GM19468 (cell line): ENCODE measurements at regions not wholly inside any gene's neighbourhood (a gene's known extent, or its start where the extent isn't known, plus 50 kb on each side); places are given as distances from the start of the nearest gene placed in this dataset.
"Not testable (repeated sequence)": the region's sequence is repeated elsewhere in the genome, so short reads cannot be mapped to it uniquely, and the experiment has no call there.

Experiments
- ATAC-seq: cut with Tn5 transposase; IDR thresholded peaks from one replicate; pipeline ENCODE4 v1.9.1; 2021; ENCODE audit warnings: mild to moderate bottlenecking, moderate library complexity, moderate number of reproducible peaks; ENCODE audit not compliant: unreplicated experiment; ENCODE audit errors: extremely low read depth

- ATAC-seq: no peak
Observed at GRCh38 chr2:188786368-188786841, 187.8 kb upstream of the COL3A1 start.

- ATAC-seq: no peak
Observed at GRCh38 chr2:188787021-188787657, 187.0 kb upstream of the COL3A1 start.

DNA sequence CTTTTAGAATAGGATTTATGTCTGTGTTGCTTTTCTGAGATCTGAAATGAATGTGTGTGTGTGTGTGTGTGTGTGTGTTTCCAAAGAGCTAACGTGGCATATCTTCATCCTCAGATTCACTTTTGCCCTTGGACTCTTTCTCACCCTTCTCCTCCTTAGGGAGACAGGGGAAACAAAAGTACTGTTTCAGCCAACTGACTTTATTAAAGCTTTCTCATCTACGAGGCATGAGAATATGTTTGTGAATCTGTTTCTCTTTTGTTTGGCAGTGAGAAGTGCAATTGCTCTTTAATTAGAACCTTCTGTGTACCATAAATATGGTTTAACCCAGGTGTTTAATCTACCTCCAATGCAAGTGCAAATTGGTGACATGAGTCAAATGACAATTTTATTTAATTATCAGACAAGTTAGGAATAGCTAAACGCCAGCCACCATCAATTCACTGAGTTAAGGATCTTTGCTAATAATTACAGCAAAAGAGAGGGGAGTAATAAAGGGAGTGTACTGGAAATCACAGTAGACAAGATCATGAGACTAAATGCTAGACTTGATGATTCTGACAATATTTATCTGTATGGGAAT is 186.4 kb upstream of the COL3A1 start:
- no peak for ATAC-seq

GRCh38 chr2:188788621-188789020 is 185.6 kb upstream of the COL3A1 start:
- no peak for ATAC-seq

- ATAC-seq: no peak
Observed at GRCh38 chr2:188789951-188790350, 184.2 kb upstream of the COL3A1 start.

GRCh38 chr2:188794453-188794852 is 179.7 kb upstream of the COL3A1 start:
- ATAC-seq: not testable (repeated sequence)

DNA sequence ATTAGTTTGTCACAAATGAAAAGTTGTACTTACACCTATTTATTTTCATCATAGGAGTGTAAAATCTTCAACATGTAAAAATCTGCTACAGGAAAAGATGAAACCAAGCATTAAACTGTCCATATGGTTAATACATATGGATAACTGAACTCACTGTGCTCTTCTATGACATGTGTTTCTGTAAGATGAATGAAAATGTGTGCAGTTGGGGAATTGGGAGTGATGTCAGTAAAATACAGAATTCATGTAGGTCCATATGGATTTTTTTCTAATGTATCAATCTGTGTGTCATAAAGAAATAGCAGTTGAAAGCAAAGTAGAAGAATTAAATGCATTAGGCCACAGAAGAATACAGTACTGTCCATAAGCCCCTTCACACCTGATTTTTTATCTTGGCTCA is 178.4 kb upstream of the COL3A1 start:
- ATAC-seq: no peak

- no peak for ATAC-seq
Observed at GRCh38 chr2:188797371-188797770, 176.8 kb upstream of the COL3A1 start.

DNA sequence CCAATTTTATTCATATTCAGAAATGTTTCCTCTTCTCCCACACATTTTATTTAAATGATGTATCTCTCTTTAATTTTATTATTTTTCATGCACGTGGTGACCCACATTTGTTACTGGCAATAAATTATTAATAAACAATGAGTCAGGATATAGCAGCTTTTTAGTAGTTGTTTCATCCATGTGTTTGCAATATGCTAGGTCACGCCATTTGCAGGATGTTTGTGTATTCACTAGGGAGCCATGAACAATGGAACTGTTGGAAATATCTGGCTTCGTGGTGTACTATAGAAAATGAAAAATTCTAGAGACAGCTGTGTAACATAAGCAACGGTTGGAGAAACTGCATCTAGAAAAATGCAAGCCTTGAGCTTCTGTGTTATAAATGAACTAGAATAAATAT is 176.0 kb upstream of the COL3A1 start:
- ATAC-seq: no peak

DNA sequence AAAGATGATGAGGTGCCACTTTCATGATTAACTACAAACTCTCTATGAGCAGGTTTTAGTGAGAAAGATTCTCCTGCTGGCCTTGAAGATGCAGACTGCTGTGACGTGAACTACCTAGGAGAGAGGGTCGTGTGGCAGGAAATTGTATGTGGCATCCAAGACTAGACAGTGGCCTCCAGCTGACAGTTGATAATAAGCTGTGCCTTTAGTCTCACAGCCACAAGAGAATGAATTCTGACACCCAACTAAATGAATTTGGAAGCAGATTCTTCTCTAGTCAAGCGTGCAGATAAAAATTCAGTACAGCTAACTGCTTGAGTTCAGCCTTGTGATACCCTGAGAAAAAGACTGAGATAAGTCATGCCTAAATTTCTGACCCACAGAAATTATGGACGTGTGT is 169.0 kb upstream of the COL3A1 start:
- ATAC-seq: no peak

DNA sequence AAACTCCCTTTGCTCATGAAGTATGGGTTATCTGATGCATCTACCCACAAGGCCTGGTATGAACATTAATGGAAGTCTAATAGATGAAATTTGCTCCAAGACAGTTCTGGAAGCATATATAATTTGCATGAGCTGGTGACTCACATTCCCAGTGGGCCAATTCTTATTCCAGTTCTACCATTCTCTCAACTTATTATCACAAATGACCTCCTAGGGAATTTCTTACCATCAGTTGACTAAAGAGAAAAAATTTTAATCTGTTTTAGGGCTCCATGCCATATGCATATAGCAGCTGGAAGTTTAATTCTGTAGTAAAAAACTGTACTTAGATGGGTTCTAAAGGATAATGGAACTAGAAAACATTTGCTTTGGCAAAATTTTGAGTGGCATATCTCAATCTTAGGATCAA is 165.2 kb upstream of the COL3A1 start:
- ATAC-seq: no peak

DNA sequence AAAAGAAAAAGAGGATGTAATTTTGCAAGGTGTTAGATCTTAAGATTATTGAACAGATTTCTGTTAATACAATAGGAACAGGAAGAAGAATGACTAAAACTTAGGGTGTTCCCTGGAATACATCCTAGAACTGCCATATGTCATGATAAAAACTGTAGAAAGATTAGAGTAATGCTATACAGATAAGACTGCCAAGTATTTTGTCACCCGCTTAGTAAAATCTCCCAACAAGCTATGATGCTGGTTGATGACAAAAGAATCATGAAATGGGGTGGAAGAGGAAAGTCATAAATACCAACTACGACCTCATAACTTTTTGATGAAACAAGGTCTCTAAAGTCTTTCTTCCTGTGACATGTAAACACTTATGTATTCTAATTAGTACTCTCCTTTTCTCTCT is 163.6 kb upstream of the COL3A1 start:
- no peak for ATAC-seq

DNA sequence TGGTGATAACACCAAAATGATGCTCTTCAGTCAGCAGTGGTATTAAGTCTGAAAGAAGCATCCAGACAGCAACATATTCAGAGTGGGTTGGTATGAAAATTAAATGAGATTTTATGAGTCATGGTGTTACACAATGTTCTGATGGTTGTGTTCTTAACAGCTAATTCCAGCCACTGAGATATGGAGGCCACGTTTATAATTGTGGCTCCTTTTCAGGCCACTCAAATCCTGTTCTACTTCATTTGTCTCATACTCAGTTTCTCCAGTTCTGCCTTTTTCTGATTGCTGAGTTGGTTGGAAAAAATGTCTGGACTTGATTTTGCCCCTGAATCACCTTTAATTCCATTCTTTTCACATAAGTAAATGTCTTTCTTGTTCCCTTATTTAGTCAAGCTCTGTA is 162.7 kb upstream of the COL3A1 start:
- no peak for ATAC-seq

- no peak for ATAC-seq
Observed at GRCh38 chr2:188813315-188813714, 160.9 kb upstream of the COL3A1 start.

GRCh38 chr2:188813857-188814256 is 160.3 kb upstream of the COL3A1 start:
- ATAC-seq: no peak

DNA sequence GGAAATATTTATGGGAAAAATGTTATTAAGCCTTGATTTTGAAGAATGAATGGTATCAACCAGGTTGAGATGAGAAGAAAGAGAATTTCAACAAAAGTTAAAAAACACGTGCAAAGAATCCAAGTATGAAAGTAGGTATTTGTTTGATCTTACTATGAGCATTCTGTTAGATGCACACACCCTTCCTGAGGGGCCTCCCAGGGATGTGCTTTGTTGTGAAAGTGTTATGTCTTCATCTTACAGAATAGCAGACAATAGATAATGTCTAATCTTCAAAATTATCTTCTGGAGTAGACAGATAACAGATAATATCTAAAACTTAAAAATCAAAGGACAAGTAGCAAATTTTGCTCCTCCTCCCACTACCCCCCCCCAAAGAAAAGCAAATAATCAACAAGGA is 155.2 kb upstream of the COL3A1 start:
- ATAC-seq: no peak

- ATAC-seq: no peak
Observed at GRCh38 chr2:188819792-188820191, 154.4 kb upstream of the COL3A1 start.

GRCh38 chr2:188820576-188820975 is 153.6 kb upstream of the COL3A1 start:
- ATAC-seq: no peak

- ATAC-seq: no peak
Observed at GRCh38 chr2:188824125-188824524, 150.0 kb upstream of the COL3A1 start.

- ATAC-seq: no peak
Observed at GRCh38 chr2:188833331-188833730, 140.8 kb upstream of the COL3A1 start.

DNA sequence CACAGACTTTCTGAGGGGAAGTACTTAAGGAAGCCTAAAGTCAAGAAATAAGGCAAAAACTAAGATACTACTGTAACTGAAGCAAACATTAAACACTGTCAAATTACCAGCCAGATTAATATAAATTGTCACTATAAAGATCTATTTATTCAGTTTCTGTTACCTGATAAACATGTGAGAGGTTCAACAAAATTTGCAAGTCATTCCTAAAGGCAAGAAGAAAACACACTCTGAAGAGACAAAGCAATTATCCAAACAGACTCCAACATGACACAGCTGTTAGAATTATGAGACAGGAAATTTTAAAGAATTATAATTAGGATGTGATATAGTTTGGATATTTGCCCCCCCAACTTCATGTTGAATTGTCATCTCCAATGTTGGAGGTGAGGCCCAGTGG is 140.4 kb upstream of the COL3A1 start:
- no peak for ATAC-seq

GRCh38 chr2:188835006-188835405 is 139.2 kb upstream of the COL3A1 start:
- ATAC-seq: no peak
